ENCODE measurements at regions not wholly inside any gene's neighbourhood (a gene's known extent, or its start where the extent isn't known, plus 50 kb on each side); places are given as distances from the start of the nearest gene placed in this dataset.

- TF ChIP-seq EZH2 (IDR thresholded peaks at IDR 0.05; ENCODE audit: low read length) = no peak
- TF ChIP-seq, protein P1, sequence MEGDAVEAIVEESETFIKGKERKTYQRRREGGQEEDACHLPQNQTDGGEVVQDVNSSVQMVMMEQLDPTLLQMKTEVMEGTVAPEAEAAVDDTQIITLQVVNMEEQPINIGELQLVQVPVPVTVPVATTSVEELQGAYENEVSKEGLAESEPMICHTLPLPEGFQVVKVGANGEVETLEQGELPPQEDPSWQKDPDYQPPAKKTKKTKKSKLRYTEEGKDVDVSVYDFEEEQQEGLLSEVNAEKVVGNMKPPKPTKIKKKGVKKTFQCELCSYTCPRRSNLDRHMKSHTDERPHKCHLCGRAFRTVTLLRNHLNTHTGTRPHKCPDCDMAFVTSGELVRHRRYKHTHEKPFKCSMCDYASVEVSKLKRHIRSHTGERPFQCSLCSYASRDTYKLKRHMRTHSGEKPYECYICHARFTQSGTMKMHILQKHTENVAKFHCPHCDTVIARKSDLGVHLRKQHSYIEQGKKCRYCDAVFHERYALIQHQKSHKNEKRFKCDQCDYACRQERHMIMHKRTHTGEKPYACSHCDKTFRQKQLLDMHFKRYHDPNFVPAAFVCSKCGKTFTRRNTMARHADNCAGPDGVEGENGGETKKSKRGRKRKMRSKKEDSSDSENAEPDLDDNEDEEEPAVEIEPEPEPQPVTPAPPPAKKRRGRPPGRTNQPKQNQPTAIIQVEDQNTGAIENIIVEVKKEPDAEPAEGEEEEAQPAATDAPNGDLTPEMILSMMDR (optimal IDR thresholded peaks at IDR 0.05 in 1 of 3, IDR thresholded peaks at IDR 0.05 in 1 of 3, conservative IDR thresholded peaks at IDR 0.05 in 1 of 3; ENCODE audit: extremely low read depth in 1 of 3, insufficient read depth in 2 of 3, low read length in 3 of 3) = peak in 2 of 3 experiments; percentile 42 to 61
Observed at GRCh38 chr1:29689372-29690030, 453.2 kb downstream of the PTPRU start.

Data from keratinocyte (primary cell).